Kidney epithelial cell (primary cell): ENCODE measurements at regions not wholly inside any gene's neighbourhood (a gene's known extent, or its start where the extent isn't known, plus 50 kb on each side); places are given as distances from the start of the nearest gene placed in this dataset.

Experiments used
- DNase-seq: peaks from one replicate; pipeline ENCODE4 v3.0.0-alpha.2; 2010; ENCODE audit warnings: low read depth
- H3K27me3 ChIP-seq: 2 replicates; pipeline ENCODE4 v1.6.0; 2011; ENCODE audit warnings: low read length; ENCODE audit not compliant: control insufficient read depth, insufficient read depth
- H3K36me3 ChIP-seq: 2 replicates; pipeline ENCODE4 v1.5.1; 2011; ENCODE audit warnings: low read length; ENCODE audit not compliant: control insufficient read depth, insufficient read depth
- H3K4me3 ChIP-seq: 2 replicates; pipeline ENCODE4 v1.5.1; 2011; ENCODE audit warnings: low read depth, mild to moderate bottlenecking, control low read depth, low read length
- CTCF ChIP-seq: IDR thresholded peaks from 2 replicates; pipeline ENCODE4 v1.5.1; 2011; ENCODE audit warnings: mild to moderate bottlenecking, moderate library complexity, low read length, control low read depth, inconsistent platforms; ENCODE audit not compliant: insufficient read depth, poor library complexity, severe bottlenecking

GRCh38 chr6:65922049-65922448, 215.0 kb upstream of the EYS start:
- Histone ChIP-seq H3K4me3 (no peak overlapping the region), H3K27me3 (no peaks in the 10 kb centered on the region), H3K36me3 (no peaks in the 10 kb centered on the region)
- TF ChIP-seq CTCF, result no peak
- no peak for DNase-seq

DNA sequence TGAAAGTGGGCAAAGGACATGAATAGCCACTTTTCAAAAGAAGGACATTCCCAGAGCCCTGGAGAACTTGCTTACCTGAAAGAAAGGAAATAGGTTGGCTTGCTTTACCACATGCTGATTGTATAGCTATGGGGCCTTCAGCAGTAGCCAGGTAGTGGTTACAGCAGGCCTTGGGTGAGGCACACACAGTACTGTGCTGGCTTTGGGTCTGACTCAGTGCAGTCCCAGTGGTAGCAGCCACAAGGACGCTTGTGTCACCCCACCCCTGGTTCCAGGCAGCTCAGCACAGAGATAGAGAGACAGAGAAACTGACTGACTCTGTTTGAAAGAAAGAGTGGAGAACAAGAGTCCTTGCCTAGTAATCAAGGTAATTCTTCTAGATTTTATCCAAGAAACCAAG, 201.0 kb upstream of the EYS start:
- DNase-seq, result no peak
- H3K36me3 ChIP-seq, result no peaks in the 10 kb centered on the region
- no peak for TF ChIP-seq CTCF
- no peaks in the 10 kb centered on the region for H3K27me3 ChIP-seq
- H3K4me3 ChIP-seq, result no peak overlapping the region

DNA sequence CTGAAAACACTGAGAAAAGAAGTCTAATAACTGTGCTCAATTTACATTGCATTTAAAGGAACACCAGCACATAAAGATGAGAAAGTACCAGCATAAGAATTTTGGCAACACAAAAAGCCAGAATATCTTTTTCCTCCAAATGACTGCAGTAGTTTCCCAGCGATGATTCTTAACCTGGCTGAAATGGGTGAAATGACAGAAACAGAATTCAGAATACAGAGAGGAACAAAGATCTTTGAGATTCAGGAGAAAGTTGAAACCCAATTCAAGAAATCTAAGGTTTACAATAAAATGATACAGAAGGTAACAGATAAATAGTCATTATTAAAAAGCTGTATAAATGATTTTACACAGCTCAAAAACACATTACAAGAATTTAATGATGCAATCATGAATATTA, 197.0 kb upstream of the EYS start:
- DNase-seq, result no peak
- Histone ChIP-seq H3K27me3 (no peaks in the 10 kb centered on the region), H3K36me3 (no peaks in the 10 kb centered on the region), H3K4me3 (no peak overlapping the region)
- TF ChIP-seq CTCF, result no peak

GRCh38 chr6:65900928-65901327, 193.9 kb upstream of the EYS start:
- no peaks in the 10 kb centered on the region for H3K27me3 ChIP-seq
- no peaks in the 10 kb centered on the region for H3K36me3 ChIP-seq
- TF ChIP-seq CTCF, result no peak
- H3K4me3 ChIP-seq, result no peak overlapping the region
- no peak for DNase-seq

DNA sequence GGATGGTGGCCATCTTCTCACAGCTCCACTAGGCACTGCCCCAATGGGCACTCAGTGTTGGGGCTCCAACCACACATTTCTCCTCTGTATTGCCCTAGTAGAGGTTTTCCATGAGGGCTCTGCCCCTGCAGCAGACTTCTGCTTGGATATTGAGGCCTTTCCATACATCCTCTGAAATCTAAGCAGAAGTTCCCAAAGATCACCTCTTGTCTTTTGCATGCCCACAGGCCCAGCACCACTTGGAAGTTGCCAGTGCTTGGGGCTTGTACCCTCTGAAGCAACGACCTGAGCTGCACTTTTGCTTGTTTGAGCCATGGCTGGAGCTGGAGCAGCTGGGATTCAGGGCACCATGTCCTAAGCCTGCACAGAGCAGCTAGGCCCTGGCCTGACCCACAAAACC, 189.1 kb upstream of the EYS start:
- no peak for DNase-seq
- no peak for TF ChIP-seq CTCF
- Histone ChIP-seq H3K4me3 (no peak overlapping the region), H3K27me3 (no peaks in the 10 kb centered on the region), H3K36me3 (no peaks in the 10 kb centered on the region)

GRCh38 chr6:65876668-65877067, 169.6 kb upstream of the EYS start:
- DNase-seq, result no peak
- H3K36me3 ChIP-seq, result no peaks in the 10 kb centered on the region
- H3K4me3 ChIP-seq, result no peak overlapping the region
- H3K27me3 ChIP-seq, result no peaks in the 10 kb centered on the region
- TF ChIP-seq CTCF, result no peak
